CD14-positive monocyte (primary cell): ENCODE measurements at regions not wholly inside any gene's neighbourhood (a gene's known extent, or its start where the extent isn't known, plus 50 kb on each side); places are given as distances from the start of the nearest gene placed in this dataset.

Source experiments
- DNase-seq, 3 donors: peaks; one replicate each; pipeline ENCODE4 v3.0.0-alpha.2; 2011 to 2022
- H2AFZ ChIP-seq: 2 replicates; pipeline ENCODE4 v1.6.0; 2012; ENCODE audit warnings: mild to moderate bottlenecking, low read depth, low read length, inconsistent platforms; ENCODE audit not compliant: insufficient read depth, poor library complexity, severe bottlenecking
- H3K27ac ChIP-seq, 2 donors: 1 replicate in 1 of 2; 2 replicates in 1 of 2; pipeline ENCODE4 v1.5.1; 2012 to 2013; ENCODE audit warnings: low read length in 2 of 2, control low read depth in 1 of 2, inconsistent platforms in 1 of 2, low read depth in 1 of 2, mild to moderate bottlenecking in 1 of 2
- H3K27me3 ChIP-seq, 2 donors: one replicate each; pipeline versions ENCODE4 v1.6.0 to v1.6.1; 2011 to 2013; ENCODE audit warnings: low read length in 2 of 2; ENCODE audit not compliant: control insufficient read depth in 2 of 2, insufficient read depth in 2 of 2
- H3K36me3 ChIP-seq, 2 donors: replicated peaks in 1 of 2; 1 replicate in 1 of 2; 2 replicates in 1 of 2; pipeline versions ENCODE4 v1.5.1 to v1.6.1; 2012 to 2013; ENCODE audit warnings: low read length in 2 of 2, control low read depth in 1 of 2, inconsistent platforms in 1 of 2, mild to moderate bottlenecking in 1 of 2; ENCODE audit not compliant: insufficient read depth in 2 of 2, control insufficient read depth in 1 of 2
- H3K4me1 ChIP-seq, 2 donors: 1 replicate in 1 of 2; 2 replicates in 1 of 2; pipeline versions ENCODE4 v1.5.1 to v1.6.1; 2012 to 2013; ENCODE audit warnings: low read length in 2 of 2, control low read depth in 1 of 2, inconsistent platforms in 1 of 2, mild to moderate bottlenecking in 1 of 2, moderate library complexity in 1 of 2; ENCODE audit not compliant: insufficient read depth in 2 of 2, control insufficient read depth in 1 of 2
- H3K4me2 ChIP-seq: replicated peaks from 2 replicates; pipeline ENCODE3; 2012; ENCODE audit warnings: low read length, moderate library complexity, mild to moderate bottlenecking; ENCODE audit not compliant: poor library complexity, severe bottlenecking; ENCODE audit errors: extremely low read depth
- H3K4me3 ChIP-seq, 3 experiments: fragments of 200-600 bp in 1 of 3; sonication (generic) in 1 of 3; replicated peaks in 1 of 3; 1 replicate in 2 of 3; 2 replicates in 1 of 3; pipeline ENCODE4 v1.5.1; 2011 to 2013; ENCODE audit warnings: low read length in 3 of 3, mild to moderate bottlenecking in 3 of 3, control low read depth in 2 of 3, low read depth in 2 of 3, inconsistent platforms in 1 of 3, moderate library complexity in 1 of 3
- H3K79me2 ChIP-seq: 2 replicates; pipeline ENCODE4 v1.6.0; 2012; ENCODE audit warnings: mild to moderate bottlenecking, control low read depth, inconsistent platforms, low read length, moderate library complexity; ENCODE audit not compliant: insufficient read depth
- H3K9ac ChIP-seq: 2 replicates; pipeline ENCODE4 v1.6.0; 2017; ENCODE audit warnings: low read length, mild to moderate bottlenecking; ENCODE audit not compliant: insufficient read depth, poor library complexity, severe bottlenecking
- H3K9me3 ChIP-seq, 2 donors: replicated peaks in 1 of 2; 1 replicate in 1 of 2; 2 replicates in 1 of 2; pipeline versions ENCODE4 v1.5.1 to v1.6.1; 2012 to 2013; ENCODE audit warnings: low read length in 2 of 2, control low read depth in 1 of 2; ENCODE audit not compliant: control insufficient read depth in 1 of 2, insufficient read depth in 1 of 2
- H4K20me1 ChIP-seq: 2 replicates; pipeline ENCODE4 v1.6.0; 2012; ENCODE audit warnings: mild to moderate bottlenecking, low read length, control low read depth, moderate library complexity; ENCODE audit not compliant: insufficient read depth
- H3K27ac Mint-ChIP-seq, 7 donors: one replicate each; pipeline ENCODE4 v1.8.0; 2020; ENCODE audit warnings: mild to moderate bottlenecking in 7 of 7, mixed read lengths in 7 of 7, moderate library complexity in 6 of 7, inconsistent platforms in 2 of 7
- H3K27me3 Mint-ChIP-seq, 3 donors: one replicate each; pipeline ENCODE4 v1.8.0; 2021 to 2022; ENCODE audit warnings: low read depth in 3 of 3, mild to moderate bottlenecking in 3 of 3, mixed read lengths in 3 of 3, moderate library complexity in 3 of 3, inconsistent platforms in 1 of 3
- H3K36me3 Mint-ChIP-seq, 2 donors: one replicate each; pipeline ENCODE4 v1.8.0; 2020; ENCODE audit warnings: mixed read lengths in 2 of 2, inconsistent platforms in 1 of 2, mild to moderate bottlenecking in 1 of 2
- H3K4me1 Mint-ChIP-seq: one replicate; pipeline ENCODE4 v1.8.0; 2020; ENCODE audit warnings: mild to moderate bottlenecking, mixed read lengths
- H3K4me3 Mint-ChIP-seq, 2 donors: one replicate each; pipeline ENCODE4 v1.8.0; 2020; ENCODE audit warnings: mild to moderate bottlenecking in 2 of 2, mixed read lengths in 2 of 2, moderate library complexity in 1 of 2
- H3K9me3 Mint-ChIP-seq, 7 donors: one replicate each; pipeline ENCODE4 v1.8.0; 2020 to 2022; ENCODE audit warnings: mixed read lengths in 7 of 7, mild to moderate bottlenecking in 6 of 7, moderate library complexity in 6 of 7, inconsistent platforms in 2 of 7
- CTCF ChIP-seq: fragments of 200-600 bp; IDR thresholded peaks from one replicate; pipeline ENCODE4 v1.8.0; 2022; ENCODE audit warnings: antibody characterized with exemption, mild to moderate bottlenecking
- WGBS: methylation state at CpG from one replicate; pipeline ENCODE4 v1.1.5; 2013; ENCODE audit warnings: missing lambda C conversion rate; ENCODE audit not compliant: insufficient coverage; 5-methylcytosine and 5-hydroxymethylcytosine counted together
- intact Hi-C, 2 donors: fragments of 100-400 bp; cut with micrococcal nuclease; formaldehyde crosslinking; loops; one replicate each; pipeline versions ENCODE4 v1.15.0 to v1.15.1; 2023

GRCh38 chr20:1842281-1842680 is 52.9 kb upstream of the SIRPA start:
- no peak overlapping the region for H3K4me3 Mint-ChIP-seq
- Histone ChIP-seq H3K36me3 (no peaks in the 10 kb centered on the region), H2AFZ (no peak overlapping the region), H3K79me2 (no peaks in the 10 kb centered on the region), H3K4me3 (peak overlapping the region in 1 of 3 experiments; percentile 53), H3K4me2 (no peak overlapping the region), H3K9ac (no peak overlapping the region), H3K9me3 (peaks cover 0 to 17% of the 10 kb centered on the region in 2 donors), H3K4me1 (peaks cover 84 to 86% of the 10 kb centered on the region in 2 donors), H3K27me3 (no peaks in the 10 kb centered on the region), H4K20me1 (no peaks in the 10 kb centered on the region), H3K27ac (peak overlapping the region in 1 of 2 donors; percentile 95)
- no peak for TF ChIP-seq CTCF
- peaks cover 81% of the 10 kb centered on the region for H3K4me1 Mint-ChIP-seq
- DNase-seq: no peak
- peaks cover 7 to 12% of the 10 kb centered on the region in 2 donors for H3K36me3 Mint-ChIP-seq
- H3K27me3 Mint-ChIP-seq: peaks cover 1 to 9% (median 4%) of the 10 kb centered on the region in 3 donors
- intact Hi-C loops: loop anchor here in 1 of 2 donors (5.0 to 10.0 kb wide), 3 partner anchors 40 to 103 kb away; no protein-coding TSS in a partner anchor
- 83% methylated on average over 3 of the region's 7 CpGs for WGBS
- H3K9me3 Mint-ChIP-seq: peaks cover 9 to 29% (median 22%) of the 10 kb centered on the region in 7 donors
- peak overlapping the region in 5 of 7 donors; percentile 93 to 99 (median 98) for H3K27ac Mint-ChIP-seq

- Histone ChIP-seq H3K36me3 (no peaks in the 10 kb centered on the region), H3K9me3 (peaks cover 0 to 17% of the 10 kb centered on the region in 2 donors), H3K4me3 (peak overlapping the region in 1 of 3 experiments; percentile 53), H3K4me2 (peak overlapping the region; percentile 52), H3K4me1 (peaks cover 77 to 80% of the 10 kb centered on the region in 2 donors), H3K79me2 (no peaks in the 10 kb centered on the region), H3K27me3 (no peaks in the 10 kb centered on the region), H3K27ac (peak overlapping the region; percentile 94 to 95), H2AFZ (no peak overlapping the region), H3K9ac (no peak overlapping the region), H4K20me1 (no peaks in the 10 kb centered on the region)
- Mint-ChIP-seq H3K36me3 (peaks cover 7 to 9% of the 10 kb centered on the region in 2 donors), H3K27me3 (peaks cover 1 to 9% (median 4%) of the 10 kb centered on the region in 3 donors), H3K27ac (peak overlapping the region; percentile 87 to 99 (median 96)), H3K4me1 (peaks cover 74% of the 10 kb centered on the region), H3K4me3 (peak overlapping the region in 1 of 2 donors; percentile 48), H3K9me3 (peaks cover 9 to 24% (median 19%) of the 10 kb centered on the region in 7 donors)
- WGBS: 0% methylated on average over 3 of the region's 6 CpGs
- intact Hi-C loops: loop anchor here in 1 of 2 donors (5.0 to 10.0 kb wide), 3 partner anchors 39 to 103 kb away; no protein-coding TSS in a partner anchor
- no peak for TF ChIP-seq CTCF
- DNase-seq: peak in 2 of 3 donors; percentile 67 to 71
Observed at GRCh38 chr20:1841554-1842140, 53.6 kb upstream of the SIRPA start.
